Skeletal muscle cell (primary cell): ENCODE measurements at regions not wholly inside any gene's neighbourhood (a gene's known extent, or its start where the extent isn't known, plus 50 kb on each side); places are given as distances from the start of the nearest gene placed in this dataset.
A peak's percentile ranks its signal among the peaks of the same experiment; 100 is the strongest.

ENCODE experiments used
- DNase-seq: peaks from one replicate; pipeline ENCODE4 v3.0.0-alpha.2; 2010; ENCODE audit warnings: low read depth
- H3K4me3 ChIP-seq: 2 replicates; pipeline ENCODE4 v1.5.1; 2011; ENCODE audit warnings: low read depth, mild to moderate bottlenecking, control low read depth, low read length, moderate library complexity

GRCh38 chr3:43185274-43185982 lies 79.5 kb upstream of the POMGNT2 start:
- peak; percentile 29 for DNase-seq

GRCh38 chr3:43183456-43183855 lies 77.6 kb upstream of the POMGNT2 start:
- no peak for DNase-seq
- H3K4me3 ChIP-seq, result no peak overlapping the region

More at GRCh38 chr3:43185274-43185982, 79.5 kb upstream of the POMGNT2 start:
- no peak overlapping the region for H3K4me3 ChIP-seq

GRCh38 chr3:43181202-43181821 lies 75.4 kb upstream of the POMGNT2 start:
- no peak for DNase-seq

GRCh38 chr3:43180694-43181093 lies 74.8 kb upstream of the POMGNT2 start:
- no peak overlapping the region for H3K4me3 ChIP-seq
- no peak for DNase-seq

More at GRCh38 chr3:43181202-43181821, 75.4 kb upstream of the POMGNT2 start:
- no peak overlapping the region for H3K4me3 ChIP-seq

GRCh38 chr3:43180027-43180426 lies 74.1 kb upstream of the POMGNT2 start:
- H3K4me3 ChIP-seq, result no peak overlapping the region
- peak; percentile 96 for DNase-seq

GRCh38 chr3:43178891-43179366 lies 73.0 kb upstream of the POMGNT2 start:
- H3K4me3 ChIP-seq, result no peak overlapping the region
- peak; percentile 69 for DNase-seq

- DNase-seq, result no peak
These were observed 71.2 kb upstream of the POMGNT2 start for GRCh38 chr3:43177085-43177484.

GRCh38 chr3:43176666-43177065 lies 70.8 kb upstream of the POMGNT2 start:
- no peak overlapping the region for H3K4me3 ChIP-seq
- no peak for DNase-seq

More at GRCh38 chr3:43177085-43177484, 71.2 kb upstream of the POMGNT2 start:
- no peak overlapping the region for H3K4me3 ChIP-seq

GRCh38 chr3:43175541-43175940 lies 69.7 kb upstream of the POMGNT2 start:
- no peak for DNase-seq
- no peak overlapping the region for H3K4me3 ChIP-seq

- H3K4me3 ChIP-seq, result no peak overlapping the region
- no peak for DNase-seq
These were observed 68.1 kb upstream of the POMGNT2 start for GRCh38 chr3:43173949-43174348.

GRCh38 chr3:43171748-43172147 lies 65.9 kb upstream of the POMGNT2 start:
- H3K4me3 ChIP-seq, result no peak overlapping the region
- DNase-seq, result no peak

- DNase-seq, result no peak
- H3K4me3 ChIP-seq, result no peak overlapping the region
These were observed 64.7 kb upstream of the POMGNT2 start for GRCh38 chr3:43170553-43170952.

GRCh38 chr3:43169987-43170386 lies 64.1 kb upstream of the POMGNT2 start:
- no peak overlapping the region for H3K4me3 ChIP-seq
- DNase-seq, result no peak

GRCh38 chr3:43166406-43166805 lies 60.5 kb upstream of the POMGNT2 start:
- no peak overlapping the region for H3K4me3 ChIP-seq
- DNase-seq, result no peak

- no peak for DNase-seq
- H3K4me3 ChIP-seq, result no peak overlapping the region
These were observed 59.9 kb upstream of the POMGNT2 start for GRCh38 chr3:43165786-43166185.

GRCh38 chr3:43163895-43164493 lies 58.1 kb upstream of the POMGNT2 start:
- no peak for DNase-seq
- no peak overlapping the region for H3K4me3 ChIP-seq

GRCh38 chr3:43162230-43163084 lies 56.6 kb upstream of the POMGNT2 start:
- DNase-seq, result peak; percentile 65
- H3K4me3 ChIP-seq, result no peak overlapping the region

GRCh38 chr3:43161684-43162229 lies 55.9 kb upstream of the POMGNT2 start:
- DNase-seq, result no peak
- H3K4me3 ChIP-seq, result no peak overlapping the region

- no peak for DNase-seq
- no peak overlapping the region for H3K4me3 ChIP-seq
These were observed 54.8 kb upstream of the POMGNT2 start for GRCh38 chr3:43160664-43161063.
